ENCODE measurements at regions not wholly inside any gene's neighbourhood (a gene's known extent, or its start where the extent isn't known, plus 50 kb on each side); places are given as distances from the start of the nearest gene placed in this dataset.

- TF ChIP-seq, protein P1, sequence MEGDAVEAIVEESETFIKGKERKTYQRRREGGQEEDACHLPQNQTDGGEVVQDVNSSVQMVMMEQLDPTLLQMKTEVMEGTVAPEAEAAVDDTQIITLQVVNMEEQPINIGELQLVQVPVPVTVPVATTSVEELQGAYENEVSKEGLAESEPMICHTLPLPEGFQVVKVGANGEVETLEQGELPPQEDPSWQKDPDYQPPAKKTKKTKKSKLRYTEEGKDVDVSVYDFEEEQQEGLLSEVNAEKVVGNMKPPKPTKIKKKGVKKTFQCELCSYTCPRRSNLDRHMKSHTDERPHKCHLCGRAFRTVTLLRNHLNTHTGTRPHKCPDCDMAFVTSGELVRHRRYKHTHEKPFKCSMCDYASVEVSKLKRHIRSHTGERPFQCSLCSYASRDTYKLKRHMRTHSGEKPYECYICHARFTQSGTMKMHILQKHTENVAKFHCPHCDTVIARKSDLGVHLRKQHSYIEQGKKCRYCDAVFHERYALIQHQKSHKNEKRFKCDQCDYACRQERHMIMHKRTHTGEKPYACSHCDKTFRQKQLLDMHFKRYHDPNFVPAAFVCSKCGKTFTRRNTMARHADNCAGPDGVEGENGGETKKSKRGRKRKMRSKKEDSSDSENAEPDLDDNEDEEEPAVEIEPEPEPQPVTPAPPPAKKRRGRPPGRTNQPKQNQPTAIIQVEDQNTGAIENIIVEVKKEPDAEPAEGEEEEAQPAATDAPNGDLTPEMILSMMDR (IDR thresholded peaks at IDR 0.05): no peak
- TF ChIP-seq YY1 (IDR thresholded peaks at IDR 0.05; ENCODE audit: low read depth) (no peak), MAX (IDR thresholded peaks at IDR 0.05; ENCODE audit: low read depth) (no peak), SMC3 (IDR thresholded peaks at IDR 0.05; ENCODE audit: low read depth, low read length) (no peak), USF2 (IDR thresholded peaks at IDR 0.05; ENCODE audit: borderline replicate concordance, low read depth, low read length) (no peak), EP300 (IDR thresholded peaks at IDR 0.05; ENCODE audit: borderline replicate concordance in 1 of 2, low read depth in 1 of 2, low read length in 1 of 2) (no peak), EZH2phosphoT487 (IDR thresholded peaks at IDR 0.05; ENCODE audit: borderline replicate concordance, low read depth) (no peak), RFX5 (IDR thresholded peaks at IDR 0.05; ENCODE audit: low read length) (no peak), IRF3 (IDR thresholded peaks at IDR 0.05; ENCODE audit: low read depth, low read length) (no peak), FOXJ3 (CRISPR knock-in tag; IDR thresholded peaks at IDR 0.05) (no peak), RAD21 (IDR thresholded peaks at IDR 0.05; ENCODE audit: low read length) (no peak), TEAD4 (IDR thresholded peaks at IDR 0.05; ENCODE audit: borderline replicate concordance, insufficient read depth) (no peak)
Measured at GRCh38 chr16:60491273-60491672, 1545.0 kb downstream of the CDH8 start.

Data from SK-N-SH (cell line).